H1 (cell line): ENCODE measurements at regions not wholly inside any gene's neighbourhood (a gene's known extent, or its start where the extent isn't known, plus 50 kb on each side); places are given as distances from the start of the nearest gene placed in this dataset.

Source experiments
- ATF2 ChIP-seq: IDR thresholded peaks from 2 replicates; pipeline ENCODE4 v1.6.1; 2012; ENCODE audit warnings: low read length, inconsistent platforms
- ATF3 ChIP-seq: IDR thresholded peaks from 2 replicates; pipeline ENCODE4 v1.6.1; 2011; ENCODE audit warnings: low read depth, mild to moderate bottlenecking, low read length; ENCODE audit not compliant: insufficient read depth
- CHD7 ChIP-seq: fragments of 300-600 bp; sonication (generic); IDR thresholded peaks from 2 replicates; pipeline ENCODE4 v1.7.1; 2012; ENCODE audit warnings: low read length, moderate library complexity, mild to moderate bottlenecking, inconsistent platforms; ENCODE audit not compliant: insufficient replicate concordance
- NRF1 ChIP-seq: IDR thresholded peaks from 2 replicates; pipeline ENCODE4 v1.6.1; 2011; ENCODE audit warnings: mild to moderate bottlenecking, low read depth, low read length, improper control_type of control experiment
- POU5F1 ChIP-seq: IDR thresholded peaks from 2 replicates; pipeline ENCODE4 v1.6.1; 2011; ENCODE audit warnings: low read depth, mild to moderate bottlenecking, low read length, moderate library complexity

DNA sequence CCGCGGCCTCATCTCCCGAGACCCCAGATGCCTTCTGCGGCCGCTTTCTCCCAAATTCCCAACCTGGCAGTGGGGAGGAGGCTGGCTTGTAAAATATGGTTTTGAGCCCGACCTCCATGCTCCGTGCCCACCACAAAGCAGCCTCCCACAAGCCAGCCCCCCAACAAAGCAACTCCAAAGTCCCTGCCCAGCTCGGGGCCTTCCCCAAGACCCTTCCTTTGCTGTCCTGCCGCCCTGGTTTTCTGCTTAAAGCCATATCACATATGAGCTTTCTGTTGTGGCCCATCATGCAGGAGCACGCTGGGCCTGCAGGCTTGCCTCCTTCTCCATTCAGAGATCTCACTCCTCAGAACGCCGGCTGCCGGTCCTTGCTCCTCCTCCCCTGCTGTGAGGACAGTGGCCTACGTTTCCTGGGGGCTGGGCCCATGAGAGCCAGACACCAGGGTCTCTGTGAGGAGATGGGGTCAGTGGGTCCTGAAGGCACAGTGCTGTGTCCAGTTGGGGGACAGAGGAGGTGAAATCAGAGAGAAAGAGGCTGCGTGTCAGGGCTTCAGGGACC, 680.0 kb downstream of the BRD1 start (continued):
- TF ChIP-seq CHD7, result no peak
- no peak for TF ChIP-seq ATF3
- no peak for TF ChIP-seq NRF1
- no peak for TF ChIP-seq ATF2
- no peak for TF ChIP-seq POU5F1
